GM21576 (cell line): ENCODE measurements at regions not wholly inside any gene's neighbourhood (a gene's known extent, or its start where the extent isn't known, plus 50 kb on each side); places are given as distances from the start of the nearest gene placed in this dataset.

Experiments used
- ATAC-seq: cut with Tn5 transposase; IDR thresholded peaks from one replicate; pipeline ENCODE4 v1.9.1; 2021; ENCODE audit warnings: mild to moderate bottlenecking, moderate library complexity; ENCODE audit not compliant: unreplicated experiment

- ATAC-seq = no peak
Measured at GRCh38 chr12:65517656-65518210, 239.2 kb downstream of the MSRB3 start.

GRCh38 chr12:65518771-65519170, 240.3 kb downstream of the MSRB3 start:
- ATAC-seq = no peak

- ATAC-seq = no peak
Measured at GRCh38 chr12:65520658-65521057, 242.2 kb downstream of the MSRB3 start.

GRCh38 chr12:65522956-65523860, 244.7 kb downstream of the MSRB3 start:
- ATAC-seq = no peak

- no peak for ATAC-seq
Measured at GRCh38 chr12:65524666-65525065, 246.2 kb downstream of the MSRB3 start.

GRCh38 chr12:65525491-65526141, 247.1 kb downstream of the MSRB3 start:
- no peak for ATAC-seq

- ATAC-seq = no peak
Measured at GRCh38 chr12:65526311-65526710, 247.8 kb downstream of the MSRB3 start.

- ATAC-seq = no peak
Measured at GRCh38 chr12:65528127-65528526, 249.6 kb downstream of the MSRB3 start.

GRCh38 chr12:65529106-65529505, 250.6 kb downstream of the MSRB3 start:
- ATAC-seq = no peak

GRCh38 chr12:65529771-65530435, 251.4 kb downstream of the MSRB3 start:
- no peak for ATAC-seq

- no peak for ATAC-seq
Measured at GRCh38 chr12:65532162-65532561, 253.7 kb downstream of the MSRB3 start.

GRCh38 chr12:65532764-65533163, 254.3 kb downstream of the MSRB3 start:
- no peak for ATAC-seq

- ATAC-seq = no peak
Measured at GRCh38 chr12:65533177-65533883, 254.8 kb downstream of the MSRB3 start.

- ATAC-seq = no peak
Measured at GRCh38 chr12:65534238-65534841, 255.9 kb downstream of the MSRB3 start.

- no peak for ATAC-seq
Measured at GRCh38 chr12:65535946-65536345, 257.5 kb downstream of the MSRB3 start.

- ATAC-seq = no peak
Measured at GRCh38 chr12:65536351-65536750, 257.9 kb downstream of the MSRB3 start.

GRCh38 chr12:65536876-65537681, 258.6 kb downstream of the MSRB3 start:
- no peak for ATAC-seq

GRCh38 chr12:65537978-65538377, 259.5 kb downstream of the MSRB3 start:
- ATAC-seq = no peak

- no peak for ATAC-seq
Measured at GRCh38 chr12:65539023-65539422, 260.5 kb downstream of the MSRB3 start.

GRCh38 chr12:65540140-65540539, 261.7 kb downstream of the MSRB3 start:
- ATAC-seq = no peak
